ENCODE measurements at regions not wholly inside any gene's neighbourhood (a gene's known extent, or its start where the extent isn't known, plus 50 kb on each side); places are given as distances from the start of the nearest gene placed in this dataset.
"Not testable (repeated sequence)": the region's sequence is repeated elsewhere in the genome, so short reads cannot be mapped to it uniquely, and the experiment has no call there.

- Mint-ChIP-seq H3K9me3 (no peaks in the 10 kb centered on the region), H3K4me3 (no peak overlapping the region), H3K4me1 (no peaks in the 10 kb centered on the region), H3K36me3 (ENCODE audit: low read depth) (no peaks in the 10 kb centered on the region), H3K27ac (ENCODE audit: unreplicated experiment) (no peak overlapping the region), H3K27me3 (ENCODE audit: low read depth) (no peaks in the 10 kb centered on the region)
- no peak for TF ChIP-seq CTCF (conservative IDR thresholded peaks at IDR 0.05)
- no peak for DNase-seq (ENCODE audit: low read depth, low spot score)
Observed at GRCh38 chr1:9459816-9460407, 79.4 kb upstream of the SLC25A33 start.

- Mint-ChIP-seq H3K4me3 (no peak overlapping the region), H3K36me3 (ENCODE audit: low read depth) (no peaks in the 10 kb centered on the region), H3K27me3 (ENCODE audit: low read depth) (peaks cover 2% of the 10 kb centered on the region), H3K27ac (ENCODE audit: unreplicated experiment) (no peak overlapping the region), H3K9me3 (no peaks in the 10 kb centered on the region), H3K4me1 (no peaks in the 10 kb centered on the region)
- DNase-seq (ENCODE audit: low read depth, low spot score): no peak
- TF ChIP-seq CTCF (conservative IDR thresholded peaks at IDR 0.05): no peak
Observed at GRCh38 chr1:9465640-9466039, 73.6 kb upstream of the SLC25A33 start.

DNA sequence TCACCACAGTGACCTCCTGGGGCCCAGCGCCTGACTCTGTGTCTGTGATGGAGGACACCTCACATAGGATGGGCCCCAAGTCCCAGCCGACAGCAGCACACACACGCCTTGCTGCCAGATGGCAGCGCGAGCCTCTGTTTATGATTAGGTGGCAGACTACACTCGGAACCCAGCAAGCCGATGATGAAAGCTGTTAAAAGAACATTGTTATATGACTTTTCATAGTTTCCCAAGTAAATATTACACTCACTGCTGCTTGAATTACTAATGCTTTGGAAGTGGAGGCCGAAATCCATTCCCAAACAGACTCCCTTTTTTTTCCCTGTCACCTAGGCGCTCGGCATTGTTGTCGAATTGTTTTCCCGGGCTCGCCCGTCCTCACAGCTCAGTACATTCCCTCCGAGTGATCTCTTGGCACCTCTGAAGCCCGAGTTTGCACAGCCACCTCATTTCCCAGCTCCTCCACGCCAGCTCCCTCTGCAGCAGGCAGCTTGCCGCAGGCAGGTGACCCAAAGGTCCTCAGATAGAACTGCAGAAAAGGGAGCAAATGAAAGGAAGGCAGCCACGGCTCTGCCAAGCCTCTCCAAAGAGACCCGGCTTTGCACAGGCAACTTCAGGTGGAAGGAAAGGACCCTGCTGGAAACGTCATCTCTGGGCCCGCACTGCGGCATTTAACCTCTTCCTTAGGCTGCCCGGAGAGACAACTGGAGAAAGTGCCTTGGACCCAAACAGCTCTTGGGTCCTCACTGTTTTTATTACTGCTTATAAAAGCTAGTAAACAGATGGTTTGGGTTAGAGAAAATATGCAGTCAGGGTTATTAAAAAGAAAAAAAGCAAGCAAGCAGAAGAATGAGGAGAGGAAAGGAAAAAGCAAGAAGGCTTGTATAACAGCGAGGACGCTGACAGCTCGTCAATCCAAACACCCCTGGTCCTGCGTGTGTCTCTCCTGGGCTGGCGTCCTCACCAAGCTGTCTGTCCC is 72.2 kb upstream of the SLC25A33 start:
- TF ChIP-seq CTCF (conservative IDR thresholded peaks at IDR 0.05): no peak
- Mint-ChIP-seq H3K27me3 (ENCODE audit: low read depth) (peaks cover 6% of the 10 kb centered on the region), H3K9me3 (no peaks in the 10 kb centered on the region), H3K4me3 (no peak overlapping the region), H3K4me1 (no peaks in the 10 kb centered on the region), H3K36me3 (ENCODE audit: low read depth) (no peaks in the 10 kb centered on the region), H3K27ac (ENCODE audit: unreplicated experiment) (no peak overlapping the region)
- no peak for DNase-seq (ENCODE audit: low read depth, low spot score)

GRCh38 chr1:9469882-9470281 is 69.4 kb upstream of the SLC25A33 start:
- H3K27ac Mint-ChIP-seq (ENCODE audit: unreplicated experiment): peak overlapping the region; percentile 57
- H3K27me3 Mint-ChIP-seq (ENCODE audit: low read depth); H3K4me1 Mint-ChIP-seq; H3K36me3 Mint-ChIP-seq (ENCODE audit: low read depth); DNase-seq (ENCODE audit: low read depth, low spot score); H3K9me3 Mint-ChIP-seq; H3K4me3 Mint-ChIP-seq: not testable (repeated sequence)

DNA sequence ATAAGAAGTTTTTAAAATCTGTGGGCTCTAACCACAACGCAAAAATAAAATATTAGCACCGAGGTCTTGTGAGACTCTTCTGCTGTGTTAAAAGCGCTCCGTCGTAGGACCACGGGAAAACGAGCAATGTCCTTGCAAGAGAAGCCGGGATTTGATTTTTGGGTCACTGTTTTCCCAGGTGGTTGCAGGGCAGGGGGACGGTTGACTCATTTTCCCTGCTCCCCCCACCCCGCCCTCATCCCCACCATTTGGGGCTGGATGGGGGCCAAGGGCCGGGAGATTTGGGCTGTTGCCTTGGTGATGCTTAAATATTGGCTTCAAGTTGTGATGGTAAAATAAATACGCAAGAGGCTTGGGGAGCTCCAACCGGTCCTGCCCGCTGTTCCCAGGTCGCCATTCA is 67.6 kb upstream of the SLC25A33 start:
- DNase-seq (ENCODE audit: low read depth, low spot score): no peak
- H3K36me3 Mint-ChIP-seq (ENCODE audit: low read depth): no peaks in the 10 kb centered on the region
- no peak overlapping the region for H3K27ac Mint-ChIP-seq (ENCODE audit: unreplicated experiment)
- H3K4me1 Mint-ChIP-seq: no peaks in the 10 kb centered on the region
- H3K27me3 Mint-ChIP-seq (ENCODE audit: low read depth): peaks cover 10% of the 10 kb centered on the region
- TF ChIP-seq CTCF (conservative IDR thresholded peaks at IDR 0.05): no peak
- no peak overlapping the region for H3K4me3 Mint-ChIP-seq
- H3K9me3 Mint-ChIP-seq: no peaks in the 10 kb centered on the region

All from neural crest cell (in vitro differentiated cells).